Fibroblast of lung (primary cell): ENCODE measurements at regions not wholly inside any gene's neighbourhood (a gene's known extent, or its start where the extent isn't known, plus 50 kb on each side); places are given as distances from the start of the nearest gene placed in this dataset.

Experiments
- DNase-seq, 2 donors: peaks; one replicate each; pipeline versions ENCODE4 v3.0.0 to v3.0.0-alpha.2; 2010; ENCODE audit warnings: low read depth in 2 of 2
- H2AFZ ChIP-seq: 2 replicates; pipeline ENCODE4 v1.5.1; 2012; ENCODE audit warnings: low read length, control low read depth, inconsistent platforms
- H3K27ac ChIP-seq: 2 replicates; pipeline ENCODE4 v1.5.1; 2011; ENCODE audit warnings: low read length, control low read depth; ENCODE audit not compliant: insufficient read depth
- H3K27me3 ChIP-seq: 2 replicates; pipeline ENCODE4 v1.5.1; 2011; ENCODE audit warnings: mild to moderate bottlenecking, low read length; ENCODE audit not compliant: control insufficient read depth, insufficient read depth
- H3K36me3 ChIP-seq: 2 replicates; pipeline ENCODE4 v1.5.1; 2011; ENCODE audit warnings: low read length; ENCODE audit not compliant: control insufficient read depth, insufficient read depth
- H3K4me1 ChIP-seq: 2 replicates; pipeline ENCODE4 v1.5.1; 2011; ENCODE audit warnings: low read length; ENCODE audit not compliant: control insufficient read depth, insufficient read depth; ENCODE audit errors: extremely low read depth
- H3K4me2 ChIP-seq: 2 replicates; pipeline ENCODE4 v1.5.1; 2011; ENCODE audit warnings: low read length, control low read depth; ENCODE audit not compliant: insufficient read depth; ENCODE audit errors: extremely low read depth
- H3K4me3 ChIP-seq, 4 experiments: fragments of 200-600 bp in 1 of 4; sonication (generic) in 1 of 4; replicated peaks in 1 of 4; 2 replicates each; pipeline ENCODE4 v1.5.1; 2011 to 2016; ENCODE audit warnings: low read length in 4 of 4, low read depth in 3 of 4, mild to moderate bottlenecking in 3 of 4, control low read depth in 2 of 4, inconsistent platforms in 1 of 4, mixed read lengths in 1 of 4; ENCODE audit not compliant: insufficient read depth in 1 of 4; ENCODE audit errors: control extremely low read depth in 1 of 4
- H3K79me2 ChIP-seq: 2 replicates; pipeline ENCODE4 v1.5.1; 2012; ENCODE audit warnings: mild to moderate bottlenecking, low read length, inconsistent platforms; ENCODE audit not compliant: control insufficient read depth, insufficient read depth
- H3K9ac ChIP-seq: 2 replicates; pipeline ENCODE4 v1.5.1; 2011; ENCODE audit warnings: mild to moderate bottlenecking, low read length, control low read depth; ENCODE audit not compliant: insufficient read depth
- H3K9me3 ChIP-seq: 2 replicates; pipeline ENCODE4 v1.5.1; 2012; ENCODE audit warnings: low read depth, low read length; ENCODE audit not compliant: control insufficient read depth, insufficient read depth
- H4K20me1 ChIP-seq: 2 replicates; pipeline ENCODE4 v1.5.1; 2011; ENCODE audit warnings: low read length; ENCODE audit not compliant: control insufficient read depth, insufficient read depth; ENCODE audit errors: extremely low read depth
- EZH2 ChIP-seq: IDR thresholded peaks from 2 replicates; pipeline ENCODE4 v1.5.1; 2012; ENCODE audit warnings: low read length, control low read depth, mild to moderate bottlenecking; ENCODE audit errors: missing control alignments
- TF ChIP-seq, protein P1 (sequence below), 2 donors: IDR thresholded peaks in 1 of 2; conservative IDR thresholded peaks in 1 of 2; 1 replicate in 1 of 2; 2 replicates in 1 of 2; pipeline ENCODE4 v1.5.1; 2011 to 2012; ENCODE audit warnings: low read length in 2 of 2, control low read depth in 1 of 2, inconsistent platforms in 1 of 2, low read depth in 1 of 2, mild to moderate bottlenecking in 1 of 2

DNA sequence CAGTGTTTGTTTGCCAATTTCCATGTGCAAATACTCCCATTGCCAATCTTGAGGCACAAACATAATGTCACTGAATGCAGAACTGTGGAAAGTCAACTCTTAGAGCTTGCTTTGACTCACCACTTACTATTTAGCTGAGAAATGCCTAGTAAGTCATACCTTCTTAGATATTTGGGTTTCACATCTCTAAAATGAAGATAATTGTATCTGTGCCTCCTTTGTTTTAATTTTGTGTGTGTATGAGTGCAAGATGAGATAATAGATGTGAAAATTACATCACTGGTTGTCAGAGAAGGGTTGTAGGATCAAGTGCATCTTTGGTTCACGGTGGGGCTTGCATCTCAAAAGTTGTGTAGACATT is 407.5 kb downstream of the INHBA start:
- no peaks in the 10 kb centered on the region for H3K4me1 ChIP-seq
- H2AFZ ChIP-seq, result no peak overlapping the region
- TF ChIP-seq, protein P1, sequence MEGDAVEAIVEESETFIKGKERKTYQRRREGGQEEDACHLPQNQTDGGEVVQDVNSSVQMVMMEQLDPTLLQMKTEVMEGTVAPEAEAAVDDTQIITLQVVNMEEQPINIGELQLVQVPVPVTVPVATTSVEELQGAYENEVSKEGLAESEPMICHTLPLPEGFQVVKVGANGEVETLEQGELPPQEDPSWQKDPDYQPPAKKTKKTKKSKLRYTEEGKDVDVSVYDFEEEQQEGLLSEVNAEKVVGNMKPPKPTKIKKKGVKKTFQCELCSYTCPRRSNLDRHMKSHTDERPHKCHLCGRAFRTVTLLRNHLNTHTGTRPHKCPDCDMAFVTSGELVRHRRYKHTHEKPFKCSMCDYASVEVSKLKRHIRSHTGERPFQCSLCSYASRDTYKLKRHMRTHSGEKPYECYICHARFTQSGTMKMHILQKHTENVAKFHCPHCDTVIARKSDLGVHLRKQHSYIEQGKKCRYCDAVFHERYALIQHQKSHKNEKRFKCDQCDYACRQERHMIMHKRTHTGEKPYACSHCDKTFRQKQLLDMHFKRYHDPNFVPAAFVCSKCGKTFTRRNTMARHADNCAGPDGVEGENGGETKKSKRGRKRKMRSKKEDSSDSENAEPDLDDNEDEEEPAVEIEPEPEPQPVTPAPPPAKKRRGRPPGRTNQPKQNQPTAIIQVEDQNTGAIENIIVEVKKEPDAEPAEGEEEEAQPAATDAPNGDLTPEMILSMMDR (conservative IDR thresholded peaks at IDR 0.05 in 1 of 2, IDR thresholded peaks at IDR 0.05 in 1 of 2; ENCODE audit: low read depth in 1 of 2, low read length in 2 of 2), result no peak
- no peak for TF ChIP-seq EZH2
- H3K79me2 ChIP-seq, result no peaks in the 10 kb centered on the region
- no peaks in the 10 kb centered on the region for H3K27me3 ChIP-seq
- no peak overlapping the region for H3K27ac ChIP-seq
- H3K36me3 ChIP-seq, result no peaks in the 10 kb centered on the region
- H3K9me3 ChIP-seq, result no peaks in the 10 kb centered on the region
- no peak overlapping the region for H3K9ac ChIP-seq
- no peak overlapping the region for H3K4me2 ChIP-seq
- H3K4me3 ChIP-seq, result no peak overlapping the region
- DNase-seq, result no peak
- H4K20me1 ChIP-seq, result no peaks in the 10 kb centered on the region

DNA sequence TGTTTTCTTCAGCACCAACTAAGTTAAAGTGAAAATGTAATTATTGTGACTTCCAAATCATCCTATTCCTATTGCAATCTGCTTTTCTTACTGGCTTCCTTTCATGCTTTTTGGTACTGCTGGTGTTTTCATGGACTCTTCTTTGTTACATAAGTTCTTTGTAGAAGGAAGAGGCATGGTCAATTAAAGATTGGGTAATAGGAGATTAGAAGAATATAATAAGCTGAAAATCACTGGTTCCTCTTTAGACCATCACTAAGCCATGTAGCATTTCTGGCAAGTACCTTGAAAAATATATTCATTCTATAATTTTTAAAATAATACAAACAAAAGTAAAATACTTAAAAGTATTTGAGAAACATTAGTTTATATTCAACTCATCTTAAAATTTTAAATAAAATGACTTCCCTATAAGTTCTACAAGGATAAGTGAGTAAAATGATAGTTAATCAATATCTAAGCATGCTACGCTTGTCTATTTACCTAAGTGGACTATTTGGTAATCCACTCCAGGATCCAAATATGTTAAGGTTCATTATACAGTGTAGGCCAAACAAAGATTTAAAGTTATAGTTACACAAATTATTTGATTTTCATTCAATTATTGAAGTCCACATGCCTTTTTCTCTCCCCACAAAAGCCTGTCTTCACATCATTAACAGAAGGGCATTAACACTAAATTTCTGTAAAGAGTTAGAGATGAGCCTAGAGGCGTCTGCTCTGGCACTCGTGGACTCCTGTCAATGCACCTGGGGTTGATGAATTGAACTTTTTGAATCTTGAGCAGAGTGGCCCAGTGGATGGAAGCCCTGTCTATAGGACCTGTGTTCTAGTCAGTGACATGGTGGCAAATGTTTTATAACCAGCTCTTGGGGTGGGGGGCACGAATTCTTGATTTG is 408.1 kb downstream of the INHBA start:
- H3K27ac ChIP-seq, result no peak overlapping the region
- no peak overlapping the region for H3K9ac ChIP-seq
- no peak overlapping the region for H3K4me2 ChIP-seq
- no peaks in the 10 kb centered on the region for H3K9me3 ChIP-seq
- TF ChIP-seq, protein P1 (conservative IDR thresholded peaks at IDR 0.05 in 1 of 2, IDR thresholded peaks at IDR 0.05 in 1 of 2; ENCODE audit: low read depth in 1 of 2, low read length in 2 of 2), result no peak
- TF ChIP-seq EZH2, result no peak
- no peaks in the 10 kb centered on the region for H4K20me1 ChIP-seq
- H3K27me3 ChIP-seq, result no peaks in the 10 kb centered on the region
- H3K4me1 ChIP-seq, result no peaks in the 10 kb centered on the region
- H2AFZ ChIP-seq, result no peak overlapping the region
- H3K4me3 ChIP-seq, result no peak overlapping the region
- no peaks in the 10 kb centered on the region for H3K79me2 ChIP-seq
- no peak for DNase-seq
- no peaks in the 10 kb centered on the region for H3K36me3 ChIP-seq

DNA sequence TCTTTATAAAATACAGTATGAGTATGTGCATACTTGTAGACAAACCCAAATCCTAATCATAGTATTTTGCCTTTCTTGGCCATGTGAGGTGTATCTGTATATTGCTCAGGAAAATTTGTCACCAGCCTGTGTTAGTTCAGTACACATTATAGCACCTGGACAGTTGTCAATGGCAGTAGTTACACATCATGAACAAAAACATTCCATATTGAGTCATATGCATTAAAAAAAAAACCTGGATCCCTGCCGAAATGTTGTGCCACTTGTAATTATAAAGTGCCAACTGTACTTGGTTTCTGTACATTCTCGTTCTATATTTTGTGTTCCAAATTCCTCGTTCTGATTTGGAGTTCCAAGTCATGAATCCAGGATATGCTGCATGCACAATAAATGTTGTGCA is 410.4 kb downstream of the INHBA start:
- Histone ChIP-seq H3K4me2 (no peak overlapping the region), H3K4me1 (no peaks in the 10 kb centered on the region), H3K4me3 (no peak overlapping the region), H4K20me1 (no peaks in the 10 kb centered on the region), H3K9ac (no peak overlapping the region), H3K9me3 (no peaks in the 10 kb centered on the region), H3K27ac (no peak overlapping the region), H2AFZ (no peak overlapping the region), H3K79me2 (no peaks in the 10 kb centered on the region), H3K36me3 (no peaks in the 10 kb centered on the region), H3K27me3 (no peaks in the 10 kb centered on the region)
- peak in 1 of 2 donors; percentile 15 for DNase-seq
- no peak for TF ChIP-seq EZH2
- TF ChIP-seq, protein P1 (conservative IDR thresholded peaks at IDR 0.05 in 1 of 2, IDR thresholded peaks at IDR 0.05 in 1 of 2; ENCODE audit: low read depth in 1 of 2, low read length in 2 of 2), result no peak
